HFFc6 (cell line): ENCODE measurements at regions not wholly inside any gene's neighbourhood (a gene's known extent, or its start where the extent isn't known, plus 50 kb on each side); places are given as distances from the start of the nearest gene placed in this dataset.
"Not testable (repeated sequence)": the region's sequence is repeated elsewhere in the genome, so short reads cannot be mapped to it uniquely, and the experiment has no call there.

Source experiments
- DNase-seq: peaks from one replicate; pipeline ENCODE4 v3.0.0-alpha.2; 2018
- H3K27ac Mint-ChIP-seq: 2 replicates; pipeline ENCODE4 v1.8.0; 2020; ENCODE audit warnings: mild to moderate bottlenecking, mixed read lengths
- H3K27me3 Mint-ChIP-seq: 2 replicates; pipeline ENCODE4 v1.8.0; 2021; ENCODE audit warnings: mild to moderate bottlenecking, moderate library complexity, mixed read lengths; ENCODE audit not compliant: insufficient read depth
- H3K36me3 Mint-ChIP-seq: 2 replicates; pipeline ENCODE4 v1.8.0; 2021; ENCODE audit warnings: low read depth, mixed read lengths
- H3K4me1 Mint-ChIP-seq: 2 replicates; pipeline ENCODE4 v1.8.0; 2020; ENCODE audit warnings: low read depth, mixed read lengths
- H3K4me3 Mint-ChIP-seq: 2 replicates; pipeline ENCODE4 v1.8.0; 2020; ENCODE audit warnings: mild to moderate bottlenecking, moderate library complexity, mixed read lengths
- H3K9me3 Mint-ChIP-seq: 2 replicates; pipeline ENCODE4 v1.8.0; 2020; ENCODE audit warnings: mild to moderate bottlenecking, mixed read lengths
- TF ChIP-seq, protein P1 (sequence below): fragments of 200-600 bp; sonication (generic); IDR thresholded peaks from 2 replicates; pipeline ENCODE4 v1.5.0; 2021; ENCODE audit warnings: antibody characterized with exemption, mild to moderate bottlenecking

DNA sequence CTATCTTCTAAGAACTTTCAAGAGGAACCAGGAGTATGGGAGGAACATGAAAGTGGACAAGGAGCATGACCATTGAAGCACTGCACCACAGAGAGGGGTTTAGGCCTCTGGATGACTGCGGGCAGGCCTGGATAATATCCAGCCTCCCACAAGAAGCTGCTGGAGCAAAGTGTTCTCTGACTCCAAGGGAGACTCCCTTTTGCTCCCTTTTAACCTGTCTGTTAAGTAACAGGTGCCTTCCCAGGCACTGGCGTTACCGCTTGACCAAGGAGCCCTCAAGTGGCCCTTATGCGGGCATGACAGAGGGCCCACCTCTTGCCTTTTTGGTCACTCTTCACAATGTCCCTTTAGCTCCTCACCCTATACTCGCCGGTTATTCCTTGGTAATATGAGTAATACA is 666.2 kb downstream of the SLITRK6 start:
- peaks cover 12% of the 10 kb centered on the region for H3K4me1 Mint-ChIP-seq
- no peak overlapping the region for H3K4me3 Mint-ChIP-seq
- H3K27me3 Mint-ChIP-seq = no peaks in the 10 kb centered on the region
- no peaks in the 10 kb centered on the region for H3K36me3 Mint-ChIP-seq
- TF ChIP-seq, protein P1, sequence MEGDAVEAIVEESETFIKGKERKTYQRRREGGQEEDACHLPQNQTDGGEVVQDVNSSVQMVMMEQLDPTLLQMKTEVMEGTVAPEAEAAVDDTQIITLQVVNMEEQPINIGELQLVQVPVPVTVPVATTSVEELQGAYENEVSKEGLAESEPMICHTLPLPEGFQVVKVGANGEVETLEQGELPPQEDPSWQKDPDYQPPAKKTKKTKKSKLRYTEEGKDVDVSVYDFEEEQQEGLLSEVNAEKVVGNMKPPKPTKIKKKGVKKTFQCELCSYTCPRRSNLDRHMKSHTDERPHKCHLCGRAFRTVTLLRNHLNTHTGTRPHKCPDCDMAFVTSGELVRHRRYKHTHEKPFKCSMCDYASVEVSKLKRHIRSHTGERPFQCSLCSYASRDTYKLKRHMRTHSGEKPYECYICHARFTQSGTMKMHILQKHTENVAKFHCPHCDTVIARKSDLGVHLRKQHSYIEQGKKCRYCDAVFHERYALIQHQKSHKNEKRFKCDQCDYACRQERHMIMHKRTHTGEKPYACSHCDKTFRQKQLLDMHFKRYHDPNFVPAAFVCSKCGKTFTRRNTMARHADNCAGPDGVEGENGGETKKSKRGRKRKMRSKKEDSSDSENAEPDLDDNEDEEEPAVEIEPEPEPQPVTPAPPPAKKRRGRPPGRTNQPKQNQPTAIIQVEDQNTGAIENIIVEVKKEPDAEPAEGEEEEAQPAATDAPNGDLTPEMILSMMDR = no peak
- H3K27ac Mint-ChIP-seq = no peak overlapping the region
- no peak for DNase-seq
- H3K9me3 Mint-ChIP-seq = no peaks in the 10 kb centered on the region; the same call in 1 of the 2 replicates

DNA sequence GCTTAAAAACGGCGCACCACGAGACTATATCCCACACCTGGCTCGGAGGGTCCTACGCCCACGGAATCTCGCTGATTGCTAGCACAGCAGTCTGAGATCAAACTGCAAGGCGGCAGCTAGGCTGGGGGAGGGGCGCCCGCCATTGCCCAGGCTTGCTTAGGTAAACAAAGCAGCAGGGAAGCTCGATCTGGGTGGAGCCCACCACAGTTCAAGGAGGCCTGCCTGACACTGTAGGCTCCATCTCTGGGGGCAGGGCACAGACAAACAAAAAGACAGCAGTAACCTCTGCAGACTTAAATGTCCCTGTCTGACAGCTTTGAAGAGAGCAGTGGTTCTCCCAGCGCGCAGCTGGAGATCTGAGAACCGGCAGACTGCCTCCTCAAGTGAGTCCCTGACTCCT is 675.7 kb downstream of the SLITRK6 start:
- H3K4me1 Mint-ChIP-seq, H3K27ac Mint-ChIP-seq, H3K27me3 Mint-ChIP-seq, DNase-seq, H3K4me3 Mint-ChIP-seq, H3K9me3 Mint-ChIP-seq, H3K36me3 Mint-ChIP-seq: not testable (repeated sequence)

DNA sequence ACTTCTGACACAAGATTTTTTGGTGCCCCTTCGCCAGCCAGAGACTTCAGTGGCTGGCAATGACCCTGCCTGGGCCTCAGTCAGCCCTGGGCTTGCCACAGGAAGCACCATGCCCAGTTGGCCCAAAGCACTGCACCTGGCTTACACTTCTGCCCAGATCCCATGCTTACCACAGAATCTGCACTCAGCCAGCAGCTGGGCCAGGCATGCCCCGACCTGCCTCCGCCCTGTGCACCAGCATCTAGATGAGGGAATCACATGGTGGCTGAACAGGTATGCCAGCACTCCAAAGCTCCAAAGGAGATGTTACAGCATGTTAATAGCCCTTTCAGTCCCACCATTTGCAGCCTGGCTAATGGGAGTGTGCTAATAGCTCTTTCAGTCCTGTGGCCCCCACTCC is 690.9 kb downstream of the SLITRK6 start:
- DNase-seq = no peak
- H3K9me3 Mint-ChIP-seq = no peaks in the 10 kb centered on the region
- no peak overlapping the region for H3K4me3 Mint-ChIP-seq
- H3K27me3 Mint-ChIP-seq = no peaks in the 10 kb centered on the region; the same call in 1 of the 2 replicates
- no peaks in the 10 kb centered on the region for H3K4me1 Mint-ChIP-seq
- H3K36me3 Mint-ChIP-seq = no peaks in the 10 kb centered on the region
- TF ChIP-seq, protein P1 = no peak
- no peak overlapping the region for H3K27ac Mint-ChIP-seq

DNA sequence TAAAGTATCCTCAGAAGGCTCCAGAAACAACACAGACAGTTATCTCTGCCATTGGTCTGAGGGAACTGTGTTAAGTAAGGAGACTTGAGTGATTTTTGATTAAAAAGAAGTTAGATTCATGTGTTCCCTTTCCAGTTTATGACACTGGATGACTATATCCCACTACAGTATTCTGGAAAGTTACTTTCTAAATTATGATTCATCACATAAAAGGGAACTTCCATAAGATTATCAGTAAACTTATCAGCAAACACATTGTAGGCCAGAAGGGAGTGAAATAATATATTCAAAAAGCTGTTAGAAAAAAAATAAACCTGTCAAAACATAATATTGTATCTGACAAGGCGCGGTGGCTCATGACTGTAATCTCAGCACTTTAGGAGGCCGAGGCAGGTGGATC is 700.0 kb downstream of the SLITRK6 start:
- H3K36me3 Mint-ChIP-seq = no peaks in the 10 kb centered on the region
- H3K9me3 Mint-ChIP-seq = no peaks in the 10 kb centered on the region; the same call in 1 of the 2 replicates
- no peak for DNase-seq
- H3K27me3 Mint-ChIP-seq = no peaks in the 10 kb centered on the region
- no peak overlapping the region for H3K4me3 Mint-ChIP-seq
- TF ChIP-seq, protein P1 = no peak
- no peak overlapping the region for H3K27ac Mint-ChIP-seq
- no peaks in the 10 kb centered on the region; the same call in 1 of the 2 replicates for H3K4me1 Mint-ChIP-seq

DNA sequence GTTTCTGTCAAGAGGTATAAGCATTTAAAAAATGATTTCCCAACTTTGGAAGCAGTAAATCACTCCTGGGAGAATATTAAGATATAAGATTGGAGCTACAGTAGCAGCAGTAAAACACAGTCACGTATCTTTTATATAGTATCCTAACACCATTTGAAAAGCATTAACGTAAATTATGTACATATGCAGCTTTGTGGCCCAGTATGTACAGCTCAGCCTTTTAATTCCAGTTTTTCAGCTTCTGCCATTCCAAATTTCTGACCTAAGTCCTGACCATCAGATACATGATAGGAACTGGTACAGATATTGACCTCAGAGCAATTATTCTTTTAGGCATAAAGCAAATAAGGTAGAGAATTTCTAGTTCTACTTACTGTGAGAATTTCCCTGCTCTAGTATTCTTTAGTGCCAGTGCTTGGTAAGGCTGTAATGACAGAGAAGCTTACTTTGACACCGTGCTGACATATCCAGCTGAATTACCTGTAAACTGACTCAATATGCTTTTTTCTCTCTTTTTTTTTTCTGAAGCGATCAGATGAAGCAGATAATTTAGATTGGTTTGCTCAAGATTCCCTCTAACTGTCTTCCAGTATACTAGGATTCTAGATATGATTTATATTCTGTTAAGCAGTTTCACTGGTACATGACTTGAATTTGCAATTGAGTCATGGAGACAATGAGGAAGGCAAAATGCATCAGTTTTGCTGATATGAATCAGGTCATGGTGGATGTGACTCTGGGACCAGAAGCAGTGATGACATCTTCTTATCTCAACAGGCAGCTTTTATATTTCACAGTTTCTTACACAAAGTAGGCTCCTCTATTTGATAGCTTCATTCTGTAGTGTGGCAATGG is 703.6 kb downstream of the SLITRK6 start:
- Mint-ChIP-seq H3K27ac (no peak overlapping the region), H3K9me3 (no peaks in the 10 kb centered on the region; the same call in 1 of the 2 replicates), H3K4me1 (peaks cover 20% of the 10 kb centered on the region; the same call in 1 of the 2 replicates), H3K27me3 (no peaks in the 10 kb centered on the region), H3K4me3 (no peak overlapping the region), H3K36me3 (no peaks in the 10 kb centered on the region)
- TF ChIP-seq, protein P1 = no peak
- DNase-seq = no peak

DNA sequence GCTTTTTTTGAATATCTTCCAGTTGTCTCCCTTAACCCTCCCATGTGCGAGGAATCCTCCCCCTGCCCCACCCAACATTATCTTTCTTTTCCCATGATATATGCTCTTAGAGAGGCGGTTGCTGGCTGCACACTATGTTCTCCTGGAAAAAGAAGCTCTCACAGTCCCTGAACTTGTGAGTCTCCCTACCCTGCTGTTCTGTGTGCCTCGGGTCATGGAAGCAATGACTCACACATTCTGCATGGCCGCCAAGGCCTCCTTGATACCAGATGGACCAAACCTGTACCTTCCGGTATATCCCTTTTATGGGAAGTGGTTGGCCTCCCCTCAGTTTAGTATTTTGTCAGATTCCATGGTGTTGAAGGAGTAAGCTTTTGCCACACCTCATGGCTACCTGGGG is 705.4 kb downstream of the SLITRK6 start:
- peak; percentile 7 for DNase-seq
- Mint-ChIP-seq H3K9me3 (peaks cover 4% of the 10 kb centered on the region; the same call in 1 of the 2 replicates), H3K27me3 (no peaks in the 10 kb centered on the region), H3K4me3 (no peak overlapping the region), H3K36me3 (peaks cover 3% of the 10 kb centered on the region; the same call in 1 of the 2 replicates), H3K4me1 (peaks cover 20% of the 10 kb centered on the region; the same call in 1 of the 2 replicates), H3K27ac (no peak overlapping the region)
- TF ChIP-seq, protein P1 = no peak
